HG03342 (cell line): ENCODE measurements at regions not wholly inside any gene's neighbourhood (a gene's known extent, or its start where the extent isn't known, plus 50 kb on each side); places are given as distances from the start of the nearest gene placed in this dataset.
"Not testable (repeated sequence)": the region's sequence is repeated elsewhere in the genome, so short reads cannot be mapped to it uniquely, and the experiment has no call there.

Experiments used
- ATAC-seq: cut with Tn5 transposase; IDR thresholded peaks from one replicate; pipeline ENCODE4 v1.9.1; 2021; ENCODE audit warnings: mild to moderate bottlenecking, moderate library complexity; ENCODE audit not compliant: unreplicated experiment

DNA sequence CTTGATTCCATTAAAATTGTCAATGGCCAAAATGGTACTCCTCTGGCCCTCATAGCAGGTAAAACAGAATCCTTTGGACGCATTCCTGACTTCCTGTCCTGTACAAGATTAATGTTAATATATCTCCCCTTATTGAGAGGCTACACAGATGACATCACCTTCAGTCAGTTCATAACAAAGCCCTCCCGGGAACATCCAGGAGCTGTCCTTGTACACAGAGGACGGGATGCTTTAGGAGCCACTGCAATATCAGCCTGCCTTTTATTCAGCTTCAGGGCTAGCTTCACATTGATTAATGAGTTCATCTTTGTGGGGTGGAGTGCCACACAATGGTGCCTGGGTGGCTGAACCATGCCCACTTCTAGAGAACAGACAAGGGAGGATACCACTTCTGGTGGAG, 235.1 kb downstream of the NRIP1 start:
- ATAC-seq, result no peak

DNA sequence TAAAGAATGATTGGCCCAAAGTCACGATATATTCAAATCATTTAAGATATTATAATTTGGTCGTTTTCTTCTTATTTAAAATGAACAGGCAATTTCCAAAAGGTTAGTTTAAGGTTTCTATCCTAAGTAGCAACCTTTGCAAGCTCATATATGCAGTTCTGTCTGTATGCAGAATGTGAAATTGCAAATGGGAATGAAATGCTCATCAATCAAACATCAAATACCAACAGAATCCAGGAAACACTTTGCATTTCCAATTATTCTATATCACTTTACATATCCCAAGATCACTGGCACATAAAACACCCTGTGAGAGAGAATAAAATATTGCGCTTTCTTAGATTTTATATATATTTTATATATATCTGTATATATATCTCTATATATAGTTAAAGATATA, 237.3 kb downstream of the NRIP1 start:
- ATAC-seq, result no peak

DNA sequence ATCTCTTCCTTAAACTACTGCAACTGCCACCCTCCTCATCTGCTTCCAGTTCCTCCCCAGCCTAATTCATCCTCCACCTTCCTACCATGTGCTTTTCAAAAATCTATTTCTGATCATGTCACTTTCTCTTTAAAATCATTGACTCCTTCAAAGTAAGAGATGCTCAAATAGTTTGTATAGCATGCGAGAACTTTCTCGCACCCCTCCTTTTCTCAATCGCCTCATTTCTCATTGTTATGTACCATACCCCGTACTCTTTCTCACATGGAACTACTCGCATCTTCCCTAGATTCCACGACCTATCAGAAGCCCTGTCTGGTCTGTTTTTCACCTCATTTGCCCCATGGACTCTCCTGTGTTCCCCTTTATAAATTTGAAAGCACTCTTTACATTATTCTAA, 238.2 kb downstream of the NRIP1 start:
- no peak for ATAC-seq

DNA sequence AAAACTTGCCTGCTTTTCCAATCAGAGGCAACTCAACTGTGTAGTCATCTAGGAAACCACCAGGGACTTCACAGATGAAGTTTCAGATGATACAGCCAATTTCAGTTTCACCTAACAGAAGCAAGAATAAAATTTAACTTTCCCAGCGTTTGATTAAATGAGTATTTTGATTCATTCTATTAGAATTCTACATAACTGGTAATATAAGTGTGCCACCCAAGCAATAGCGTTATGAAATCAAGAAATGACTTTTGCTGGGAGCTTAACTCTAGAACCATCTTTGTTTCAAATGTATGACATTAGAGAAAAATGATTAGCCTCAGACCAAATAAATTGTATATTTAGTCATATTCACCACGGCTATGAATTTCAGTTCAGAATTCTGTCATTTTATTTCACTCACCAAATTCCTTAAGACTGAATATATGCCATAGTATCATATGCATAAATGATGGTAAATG, 239.3 kb downstream of the NRIP1 start:
- no peak for ATAC-seq

DNA sequence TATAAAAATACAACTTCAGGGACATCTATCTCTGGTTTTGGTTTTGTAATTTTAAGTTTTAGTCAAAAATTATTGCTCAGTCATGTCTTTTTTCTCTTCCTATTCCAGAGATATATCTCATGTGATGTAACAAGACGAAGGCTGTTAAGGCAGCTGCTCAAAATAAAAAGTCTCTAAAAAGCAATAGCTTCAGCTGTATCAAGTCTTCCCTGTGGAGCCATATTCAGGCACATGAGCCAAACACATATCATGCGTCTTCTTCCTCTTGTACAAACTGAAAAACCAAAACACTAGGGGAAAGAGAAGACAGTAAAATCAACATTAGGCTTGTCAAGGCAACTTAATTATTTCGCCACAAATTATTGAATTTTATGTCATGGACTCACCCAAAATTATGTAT, 240.7 kb downstream of the NRIP1 start:
- no peak for ATAC-seq

DNA sequence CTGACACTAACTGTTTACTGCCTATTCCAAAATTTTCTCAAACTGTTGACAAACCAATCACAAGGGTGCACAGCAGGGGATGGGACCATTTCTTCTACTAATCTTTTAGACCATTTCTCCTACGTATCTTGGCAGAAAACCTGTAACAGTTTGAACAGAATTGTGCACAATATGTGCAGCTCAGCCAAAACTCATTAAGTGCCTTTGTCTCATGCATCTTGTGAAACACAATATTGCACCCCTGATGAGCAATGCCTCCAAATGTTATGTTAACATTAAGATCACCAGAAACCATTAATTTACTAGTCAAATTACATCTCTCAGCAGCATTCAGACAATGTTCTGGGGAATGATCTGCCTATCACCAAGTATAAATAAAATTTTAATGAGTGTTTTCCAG, 247.5 kb downstream of the NRIP1 start:
- no peak for ATAC-seq

DNA sequence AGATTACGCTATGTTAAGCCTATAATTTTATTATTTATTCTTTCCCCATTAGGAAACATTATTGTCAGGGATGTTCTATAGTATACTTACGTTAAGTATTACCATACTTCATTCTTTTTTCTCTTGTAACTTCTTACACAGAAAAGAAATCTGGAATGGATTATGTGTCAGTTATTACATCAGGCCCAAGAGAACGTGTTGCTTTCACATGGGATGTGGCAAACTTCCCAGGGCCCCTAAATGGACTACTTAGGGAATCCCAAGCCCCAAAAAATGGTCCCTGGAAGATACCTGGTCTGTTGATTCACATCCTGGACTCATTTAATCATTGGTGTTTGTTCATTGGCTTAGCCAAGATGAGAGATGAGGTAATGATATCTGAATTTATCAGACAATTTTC, 249.8 kb downstream of the NRIP1 start:
- ATAC-seq, result no peak

DNA sequence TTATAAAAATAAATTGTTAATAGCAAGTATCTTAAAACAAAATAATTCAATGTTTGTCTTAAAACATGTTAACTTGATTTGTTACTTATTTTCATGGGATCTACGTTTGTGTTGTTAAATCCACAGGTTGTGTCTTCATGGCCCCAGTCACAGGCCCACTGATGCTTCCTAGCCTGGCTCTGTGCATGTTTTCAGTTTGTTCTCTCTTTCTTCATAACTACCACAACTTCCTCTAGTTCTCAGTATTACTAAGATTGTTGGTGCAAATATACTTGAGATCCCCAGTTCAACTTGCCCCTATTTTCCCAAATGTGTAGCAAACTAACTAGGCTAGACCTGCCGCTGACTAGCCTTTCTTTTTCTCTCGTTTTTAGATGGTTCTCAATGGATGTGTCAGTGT, 250.5 kb downstream of the NRIP1 start:
- ATAC-seq, result no peak

DNA sequence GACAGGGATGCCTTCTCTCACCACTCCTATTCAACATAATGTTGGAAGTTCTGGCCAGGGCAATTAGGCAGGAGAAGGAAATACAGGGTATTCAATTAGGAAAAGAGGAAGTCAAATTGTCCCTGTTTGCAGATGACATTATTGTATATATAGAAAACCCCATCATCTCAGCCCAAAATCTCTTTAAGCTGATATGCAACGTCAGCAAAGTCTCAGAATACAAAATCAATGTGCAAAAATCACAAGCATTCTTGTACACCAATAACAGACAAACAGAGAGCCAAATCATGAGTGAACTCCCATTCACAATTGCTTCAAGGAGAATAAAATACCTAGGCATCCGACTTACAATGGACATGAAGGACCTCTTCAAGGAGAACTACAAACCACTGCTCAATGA, 258.1 kb upstream of the SAMSN1 start:
- not testable (repeated sequence) for ATAC-seq

DNA sequence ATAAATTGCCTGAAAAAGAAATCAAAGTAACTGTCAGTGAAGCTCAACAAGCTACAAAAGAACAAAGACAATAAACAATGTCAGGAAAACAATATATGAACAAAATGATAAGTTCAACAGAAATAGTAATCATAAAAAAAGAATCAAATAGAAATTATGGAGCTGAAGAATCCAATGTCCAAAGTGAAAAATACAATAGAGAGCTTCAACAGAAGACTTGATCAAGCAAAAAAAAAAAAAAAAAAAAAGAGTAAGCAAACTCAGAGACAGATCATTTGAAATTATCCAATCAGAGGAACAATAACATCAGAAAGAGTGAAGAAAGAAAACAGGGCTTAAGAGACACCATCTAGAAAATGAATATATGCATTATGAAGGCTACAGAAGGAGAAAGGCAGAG, 251.4 kb upstream of the SAMSN1 start:
- no peak for ATAC-seq

DNA sequence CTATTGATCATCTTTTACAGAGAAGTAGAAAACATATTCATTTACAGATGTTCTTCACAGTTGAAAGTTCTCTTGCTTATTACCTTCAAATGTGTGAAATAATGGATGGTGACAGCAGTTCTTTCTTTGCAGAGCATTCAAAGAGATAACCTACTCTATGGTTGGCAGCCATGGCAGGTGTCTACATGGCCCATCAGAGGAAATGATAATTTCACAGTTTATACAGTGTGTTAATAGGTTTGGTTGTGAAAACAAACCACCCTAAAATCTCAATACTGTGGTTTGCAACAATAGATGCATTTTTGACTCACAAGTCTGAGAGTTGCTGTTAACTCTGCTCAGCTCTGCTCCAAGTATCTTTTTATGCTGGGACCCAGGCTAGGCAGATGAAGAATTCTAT, 241.2 kb upstream of the SAMSN1 start:
- ATAC-seq, result no peak

DNA sequence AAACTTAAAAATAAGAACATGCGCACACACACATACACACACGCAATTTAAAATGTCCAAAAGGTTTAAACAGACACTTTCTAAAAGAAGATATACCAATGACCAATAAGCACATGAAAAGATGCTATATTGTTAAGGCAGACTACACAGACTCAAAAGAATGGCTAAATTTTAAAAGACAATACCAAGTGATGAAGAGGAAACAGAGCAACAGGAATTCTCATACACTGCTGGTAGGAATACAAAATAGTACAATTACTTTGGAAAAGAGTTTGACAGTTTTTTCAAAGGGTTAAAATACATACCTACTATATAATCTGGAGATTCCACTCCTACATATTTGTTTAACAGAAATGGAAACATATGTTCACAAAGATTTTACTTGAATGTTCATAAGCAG, 239.6 kb upstream of the SAMSN1 start:
- no peak for ATAC-seq

DNA sequence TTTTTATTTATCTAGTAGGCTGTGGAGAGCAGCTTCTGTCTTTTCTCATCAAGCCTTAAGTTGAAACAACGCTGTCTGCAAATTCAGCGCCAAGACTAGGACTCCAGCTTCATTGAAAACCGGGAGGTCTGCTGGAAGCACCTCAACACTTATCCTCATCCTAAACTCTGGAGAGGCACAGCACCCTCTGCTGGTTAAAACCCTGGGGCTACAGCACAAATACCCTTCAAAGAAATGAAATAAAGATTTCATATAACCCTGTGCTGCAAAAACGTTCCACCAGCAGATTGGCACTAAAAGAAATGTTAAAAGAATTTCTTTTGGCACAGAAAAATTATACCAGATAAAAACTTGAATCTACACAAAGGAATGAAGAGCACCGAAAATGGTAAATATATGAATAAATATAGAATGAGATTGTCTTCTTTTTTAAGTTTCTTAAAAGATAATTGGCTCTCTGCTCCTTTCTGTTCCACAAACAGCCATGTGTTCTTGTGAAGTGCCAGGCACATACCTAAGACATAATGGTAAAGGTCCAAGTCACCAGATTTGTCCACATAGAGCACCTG, 227.7 kb upstream of the SAMSN1 start:
- no peak for ATAC-seq

DNA sequence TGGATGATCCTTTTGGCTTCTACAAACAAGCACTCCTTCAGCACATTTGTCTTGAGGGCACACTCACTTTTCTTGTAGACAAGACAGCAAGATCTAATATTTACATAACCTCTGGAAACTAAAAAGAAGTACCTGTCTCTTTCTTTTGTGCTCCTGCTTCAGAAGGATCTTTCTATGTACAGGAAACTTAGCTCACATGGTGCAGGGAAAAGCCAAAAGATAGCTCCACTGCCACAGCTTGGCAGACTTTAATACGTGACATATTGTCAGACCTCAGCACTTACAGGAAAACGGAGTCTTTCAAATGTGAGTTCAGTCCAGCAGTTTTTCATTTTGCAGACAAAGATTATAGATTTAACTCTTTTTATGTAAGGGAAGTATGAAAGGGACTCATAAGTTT, 225.5 kb upstream of the SAMSN1 start:
- ATAC-seq, result no peak

DNA sequence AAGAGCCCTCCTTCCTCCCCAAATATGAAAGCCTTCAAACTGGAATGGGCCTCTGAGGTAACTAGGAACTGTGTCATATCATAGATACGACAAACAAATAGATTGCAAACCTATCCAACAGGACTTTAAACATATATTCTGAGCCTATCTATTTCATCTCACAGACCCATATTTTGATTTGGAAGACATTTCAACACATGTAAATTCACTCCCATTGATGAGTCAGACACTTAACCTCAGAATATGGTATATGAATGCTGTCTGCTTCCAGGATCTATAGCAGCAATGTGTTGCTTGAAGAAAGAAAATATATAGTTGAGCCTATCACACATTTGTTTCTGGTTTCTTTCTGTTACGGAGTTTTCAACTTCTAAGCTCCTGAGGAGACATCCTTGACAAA, 221.9 kb upstream of the SAMSN1 start:
- no peak for ATAC-seq

DNA sequence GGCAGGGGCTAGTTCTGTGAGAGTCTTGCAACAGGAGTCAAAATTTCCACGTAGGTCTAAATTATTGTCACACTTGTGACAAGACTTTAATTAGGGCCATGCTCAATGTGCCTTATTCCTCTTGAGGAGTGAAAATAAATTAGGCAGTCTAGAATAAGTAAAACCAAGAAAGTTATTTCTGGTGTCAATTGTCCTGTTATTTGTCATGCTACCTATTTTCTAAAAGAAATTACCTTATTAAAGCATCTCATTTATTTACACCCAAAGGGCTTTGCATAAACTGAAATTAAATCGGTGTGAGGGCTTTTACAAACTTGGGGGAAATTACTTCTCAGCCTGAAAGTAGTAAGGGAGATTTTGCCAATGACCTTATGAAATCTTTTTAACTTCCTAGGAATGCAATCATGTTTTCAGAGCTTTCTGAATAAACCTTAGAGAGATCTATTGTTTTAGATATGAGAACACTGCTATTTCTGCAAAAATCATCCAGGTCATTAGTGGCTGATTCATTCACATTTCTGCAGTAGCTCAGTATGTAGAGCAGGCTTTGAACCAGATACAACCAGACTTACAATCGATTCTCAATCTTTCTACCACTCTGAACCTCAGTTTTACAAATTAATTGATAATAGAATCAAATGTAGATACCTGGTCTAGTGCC, 221.2 kb upstream of the SAMSN1 start:
- no peak for ATAC-seq

DNA sequence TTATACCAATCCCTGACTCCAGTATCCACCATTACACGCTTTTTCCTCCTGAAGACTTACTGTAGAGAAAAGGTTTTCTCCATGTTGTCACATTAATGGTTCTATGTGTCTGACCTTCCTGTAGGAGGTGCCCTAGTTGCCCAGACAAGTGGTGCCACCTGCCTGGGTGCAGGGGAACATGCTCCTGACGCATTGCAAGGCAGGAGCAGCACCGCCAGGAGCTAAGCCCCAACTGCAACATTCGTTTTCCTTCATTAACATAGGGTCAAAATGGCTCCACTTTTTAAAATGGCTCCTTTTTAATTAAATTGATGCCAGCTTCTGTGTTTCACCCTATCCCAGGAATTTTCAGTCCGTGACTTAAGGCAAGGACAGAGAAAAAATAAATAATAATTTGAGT, 220.1 kb upstream of the SAMSN1 start:
- no peak for ATAC-seq

DNA sequence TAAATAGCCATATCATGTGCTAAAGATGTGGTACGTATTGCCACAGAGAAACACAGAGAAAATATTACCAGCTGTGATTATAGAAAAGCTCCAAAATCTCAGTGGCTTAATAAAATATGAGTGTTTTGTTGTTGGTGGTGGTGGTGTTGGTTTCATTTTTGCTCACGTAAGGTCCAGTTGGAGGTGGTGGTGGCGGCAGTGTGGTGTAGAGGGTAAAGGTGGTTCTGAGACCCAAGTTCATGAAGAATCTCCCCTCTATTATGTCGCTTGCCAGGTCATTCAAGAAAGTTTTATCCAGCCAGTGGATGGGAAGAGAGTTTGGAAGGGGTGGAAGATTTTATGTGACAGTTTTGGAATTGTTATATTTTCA, 217.6 kb upstream of the SAMSN1 start:
- peak; percentile 34 for ATAC-seq

DNA sequence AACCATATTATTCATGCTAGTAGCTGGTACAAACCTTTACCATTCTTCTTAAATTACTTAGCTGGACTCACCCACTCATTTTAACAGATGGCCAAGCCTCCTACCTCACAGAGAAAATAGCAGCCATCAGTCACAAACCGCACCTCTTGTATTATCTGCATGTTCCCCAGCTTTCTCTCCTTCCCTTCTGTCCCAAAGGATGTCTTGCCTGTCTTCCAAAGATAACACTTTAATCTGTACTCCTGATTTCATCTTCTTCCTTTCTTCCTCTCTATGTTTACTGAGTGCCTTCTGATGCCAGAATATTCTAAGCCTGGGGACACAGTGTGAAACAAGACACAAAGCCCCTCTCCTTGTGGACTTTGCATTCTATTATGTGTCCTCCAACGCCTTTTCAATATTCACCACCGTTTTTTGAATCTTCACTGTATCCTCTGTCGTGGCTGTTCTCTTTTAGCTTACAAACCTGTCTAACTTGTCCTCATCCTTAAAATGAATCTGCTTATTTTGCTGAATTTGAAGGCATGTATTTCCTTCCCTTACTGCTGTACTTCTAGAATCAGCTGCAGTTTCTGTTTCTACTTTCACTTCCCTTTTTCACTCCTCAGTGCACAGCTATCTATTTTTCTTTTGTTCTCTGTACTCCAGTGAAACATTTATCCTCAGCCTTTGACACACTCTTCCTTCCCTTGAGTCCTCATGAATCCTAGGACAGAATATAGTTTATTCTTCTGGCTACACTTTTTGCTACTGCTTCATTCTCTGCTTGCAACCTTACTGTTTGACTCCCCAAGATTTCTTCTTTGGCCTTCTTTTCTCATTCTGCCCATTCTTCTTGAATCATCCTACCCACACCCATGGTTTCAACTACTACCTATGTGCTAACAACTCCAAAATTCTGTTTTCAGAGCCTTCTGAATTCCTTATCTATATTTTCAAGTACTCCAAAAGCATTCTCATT, 216.9 kb upstream of the SAMSN1 start:
- peak; percentile 95 for ATAC-seq

DNA sequence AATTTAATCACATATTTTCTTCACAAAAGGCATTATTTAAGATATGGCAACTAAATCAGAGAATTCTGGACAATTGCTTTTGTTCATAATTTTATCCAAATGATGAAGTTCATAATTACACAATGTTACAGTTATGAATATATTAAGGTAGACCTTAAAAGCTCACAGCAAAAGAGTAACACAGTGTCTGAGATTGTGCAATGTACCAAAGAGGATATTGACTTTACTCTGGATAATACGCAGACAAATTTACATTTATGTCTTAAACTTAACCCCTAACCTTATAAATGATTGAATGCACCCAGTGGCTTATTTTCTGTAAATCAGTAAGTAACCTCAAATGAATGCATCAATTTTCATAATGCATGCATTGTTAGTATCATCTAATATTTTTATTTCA, 216.2 kb upstream of the SAMSN1 start:
- no peak for ATAC-seq

DNA sequence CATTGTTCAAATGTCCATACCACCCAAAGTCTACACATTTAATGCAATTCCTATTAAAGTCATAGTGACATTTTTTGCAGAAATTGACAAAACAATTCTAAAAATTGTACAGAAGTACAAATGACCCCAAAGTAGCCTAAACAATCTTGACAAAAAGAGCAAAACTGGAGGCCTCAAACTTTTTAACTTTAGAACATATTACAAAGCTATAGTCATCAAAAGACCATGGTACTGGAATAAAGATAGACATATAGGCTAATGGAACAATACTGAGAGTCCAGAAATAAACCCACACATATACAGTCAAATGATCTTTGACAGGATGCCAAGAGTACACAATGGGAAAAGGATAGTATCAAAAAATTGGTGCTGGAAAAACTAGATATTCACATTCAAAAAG, 213.2 kb upstream of the SAMSN1 start:
- ATAC-seq, result no peak

DNA sequence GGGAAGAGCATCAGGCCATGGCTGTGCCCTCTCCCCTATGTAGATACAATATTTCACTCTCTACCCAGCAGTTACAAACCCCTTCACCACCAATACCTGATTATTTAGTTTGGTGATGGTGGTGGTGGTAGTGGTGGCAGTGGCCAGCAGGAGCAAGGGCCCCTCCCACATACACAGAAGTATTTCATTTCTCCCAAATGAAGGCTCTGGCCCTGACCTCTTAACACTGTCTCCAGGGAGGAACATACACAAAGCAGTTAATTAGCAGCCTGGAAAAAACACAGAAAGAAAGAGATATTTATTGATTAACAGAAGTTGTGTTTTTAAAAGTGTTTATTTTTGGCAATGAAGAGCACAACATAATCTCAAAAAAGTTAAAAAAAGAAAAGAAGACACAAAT, 212.7 kb upstream of the SAMSN1 start:
- no peak for ATAC-seq
